GM19455 (cell line): ENCODE measurements at regions not wholly inside any gene's neighbourhood (a gene's known extent, or its start where the extent isn't known, plus 50 kb on each side); places are given as distances from the start of the nearest gene placed in this dataset.

ENCODE experiments used
- ATAC-seq: cut with Tn5 transposase; IDR thresholded peaks from one replicate; pipeline ENCODE4 v1.9.1; 2021; ENCODE audit not compliant: unreplicated experiment

- no peak for ATAC-seq
Measured at GRCh38 chr2:155696571-155696970, 636.0 kb downstream of the NR4A2 start.

DNA sequence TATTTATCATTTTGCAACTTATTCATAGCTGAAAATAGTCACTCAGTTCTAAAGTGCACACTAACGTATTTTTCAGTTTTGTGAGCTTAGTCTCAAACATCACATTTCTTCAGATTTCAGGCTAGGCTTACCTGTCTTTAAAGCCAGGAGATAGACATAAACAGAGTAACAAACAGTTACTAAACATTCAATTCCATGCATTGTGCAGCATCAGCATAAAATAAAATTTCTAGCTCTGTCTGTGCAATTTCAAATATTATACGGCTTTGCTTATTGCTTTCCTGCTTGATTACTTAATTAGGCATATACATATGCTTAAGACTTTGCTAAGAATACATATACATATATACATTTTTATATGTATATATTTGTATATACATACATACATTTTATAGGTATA, 637.0 kb downstream of the NR4A2 start:
- no peak for ATAC-seq

- ATAC-seq = no peak
Measured at GRCh38 chr2:155692856-155693255, 639.7 kb downstream of the NR4A2 start.

DNA sequence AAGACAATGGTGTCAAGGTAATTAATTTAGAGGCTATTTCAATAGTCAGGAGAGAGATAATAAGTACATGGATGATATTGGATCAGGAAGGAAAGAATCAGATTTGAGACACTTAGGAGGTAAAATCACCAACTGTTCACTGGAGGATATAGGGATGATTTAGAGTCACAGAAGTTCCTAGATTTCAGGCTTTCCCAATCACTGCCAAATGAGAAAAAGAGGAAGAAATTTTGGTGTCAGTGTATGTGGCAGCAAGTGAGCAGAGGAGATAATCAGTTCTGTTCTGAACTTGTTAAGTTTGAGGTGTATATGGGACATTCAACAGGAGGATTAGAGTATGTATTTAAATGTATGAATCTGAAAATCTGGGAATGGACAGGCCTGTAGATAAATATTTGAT, 640.4 kb downstream of the NR4A2 start:
- no peak for ATAC-seq

DNA sequence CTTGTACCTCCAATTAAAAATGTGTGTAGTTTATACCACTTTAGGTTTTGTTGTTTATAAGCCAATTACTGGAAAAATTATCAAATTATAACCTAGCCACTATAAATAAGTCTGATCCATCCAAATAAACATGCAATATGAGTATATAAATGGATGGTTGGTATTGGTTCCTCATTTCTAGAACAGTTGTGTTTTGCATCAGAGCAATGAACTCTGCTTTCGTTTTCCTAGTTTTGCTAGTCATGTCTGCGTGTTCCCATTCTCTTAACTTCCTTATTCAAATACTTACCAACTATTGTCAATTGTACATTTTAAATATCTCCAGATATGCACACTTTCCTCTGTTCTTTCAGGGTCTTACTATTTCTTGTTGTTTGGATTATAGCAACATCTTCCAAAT, 641.7 kb downstream of the NR4A2 start:
- no peak for ATAC-seq

GRCh38 chr2:155689791-155690190, 642.7 kb downstream of the NR4A2 start:
- ATAC-seq = no peak

DNA sequence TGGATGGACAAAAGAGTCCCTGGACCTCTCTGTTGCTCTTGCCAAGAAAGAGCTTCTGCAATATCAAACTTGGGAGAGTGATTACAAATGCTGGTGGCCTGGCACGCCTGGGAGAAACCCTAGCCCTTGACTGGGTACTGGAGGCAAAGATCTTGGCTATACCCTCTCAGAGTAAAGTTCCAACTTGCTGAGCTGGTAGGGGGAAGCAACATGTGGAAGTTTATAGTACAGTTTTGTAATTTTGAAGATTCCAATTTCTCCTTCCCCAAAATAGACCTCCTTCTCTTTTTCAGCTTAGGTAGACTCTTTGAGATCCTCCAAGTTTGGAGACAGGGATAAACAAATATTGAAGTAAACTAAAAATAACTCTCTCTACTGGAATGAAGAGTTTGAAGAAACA, 645.3 kb downstream of the NR4A2 start:
- ATAC-seq = no peak

DNA sequence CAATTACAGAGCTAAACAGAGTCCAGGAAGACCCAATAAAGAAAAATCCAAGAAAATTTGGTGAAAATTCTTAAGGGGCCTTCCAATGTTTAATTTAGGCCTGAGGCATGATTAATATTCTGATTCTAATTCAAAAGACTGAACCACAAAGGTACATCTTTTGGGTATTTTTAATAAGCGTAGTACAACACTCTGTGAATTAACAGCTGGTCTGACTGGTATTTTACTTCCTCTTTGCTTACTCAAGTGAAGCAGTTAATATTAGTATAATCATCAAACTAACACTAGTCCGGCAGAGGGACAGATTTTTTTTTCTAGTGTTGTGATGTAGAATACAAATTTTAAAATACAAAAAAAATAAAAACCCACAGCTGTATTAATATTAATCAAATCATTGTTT, 652.9 kb downstream of the NR4A2 start:
- ATAC-seq = no peak

DNA sequence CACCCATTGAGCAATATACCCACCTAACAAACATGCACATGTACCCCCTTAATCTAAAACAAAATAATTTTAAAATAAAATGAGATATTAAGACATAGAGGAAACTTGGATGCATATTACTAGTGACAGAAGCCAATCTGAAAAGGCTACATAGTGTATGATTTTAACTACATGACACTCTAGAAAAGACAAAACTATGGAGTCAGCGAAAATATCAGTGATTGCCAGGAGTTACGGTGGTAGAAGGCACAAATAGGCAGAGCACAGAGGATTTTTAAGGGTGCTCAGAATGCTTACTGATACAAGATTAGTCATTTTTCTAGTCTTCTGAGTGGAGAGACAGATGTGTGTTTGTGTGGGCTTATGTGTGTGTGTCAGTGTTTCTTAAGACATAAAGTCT, 656.6 kb downstream of the NR4A2 start:
- no peak for ATAC-seq

DNA sequence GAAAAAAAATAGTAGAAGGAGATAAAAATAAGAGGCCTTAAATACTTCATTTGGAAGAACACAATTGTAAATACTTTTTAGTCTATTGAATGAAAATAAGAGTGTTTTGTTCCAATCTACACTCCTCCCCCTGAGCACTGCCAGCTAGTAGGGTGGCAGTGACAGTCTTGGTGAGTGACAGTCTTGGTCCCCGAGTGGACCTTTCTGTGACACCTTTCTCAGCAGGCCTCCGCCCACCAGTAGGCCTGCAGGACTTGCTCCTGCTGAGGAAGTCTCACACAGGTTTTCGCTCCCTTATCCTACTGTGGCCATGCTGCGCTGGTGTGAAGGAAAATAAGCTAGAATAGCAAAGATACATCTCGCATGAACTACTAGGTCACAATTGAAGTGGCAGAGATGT, 666.8 kb downstream of the NR4A2 start:
- no peak for ATAC-seq

DNA sequence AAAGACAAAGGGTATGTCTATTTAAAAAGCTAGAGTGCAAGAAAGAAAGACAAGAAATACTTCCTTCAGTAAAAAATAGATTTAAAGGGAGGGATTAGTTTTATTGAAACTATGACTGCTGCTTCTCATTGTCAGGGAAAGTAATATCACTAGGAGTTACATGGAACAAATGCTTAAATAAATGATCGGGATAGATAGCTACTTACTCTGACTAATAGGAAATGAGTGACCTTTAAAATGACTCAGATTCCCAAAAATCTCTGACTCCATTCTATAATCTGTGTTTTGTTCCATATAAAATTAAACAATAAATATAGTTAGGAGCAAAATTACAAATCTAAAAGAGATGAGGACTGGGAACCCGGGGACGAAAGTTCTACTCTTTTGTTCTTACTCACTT, 669.3 kb downstream of the NR4A2 start:
- no peak for ATAC-seq

GRCh38 chr2:155662224-155662623, 670.3 kb downstream of the NR4A2 start:
- ATAC-seq = no peak

DNA sequence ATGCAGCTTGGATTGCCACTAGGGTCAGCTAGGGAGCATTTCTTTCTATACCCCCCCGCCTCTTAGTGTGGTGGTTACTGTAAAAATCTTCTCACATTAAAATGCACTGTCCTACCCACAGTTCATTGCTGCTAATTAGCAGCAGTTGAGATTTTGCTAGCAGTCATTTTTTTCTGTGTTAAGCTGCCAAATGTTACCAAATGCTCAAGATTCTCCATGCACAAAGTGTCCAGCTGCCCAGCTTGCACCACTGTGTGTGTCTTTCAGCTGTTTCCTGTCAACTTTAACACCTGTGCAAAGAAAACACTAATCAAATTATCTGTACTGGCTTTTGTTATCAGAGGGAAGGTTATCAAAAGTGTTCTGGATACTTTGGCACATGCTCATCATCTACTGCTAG, 679.3 kb downstream of the NR4A2 start:
- ATAC-seq = no peak

DNA sequence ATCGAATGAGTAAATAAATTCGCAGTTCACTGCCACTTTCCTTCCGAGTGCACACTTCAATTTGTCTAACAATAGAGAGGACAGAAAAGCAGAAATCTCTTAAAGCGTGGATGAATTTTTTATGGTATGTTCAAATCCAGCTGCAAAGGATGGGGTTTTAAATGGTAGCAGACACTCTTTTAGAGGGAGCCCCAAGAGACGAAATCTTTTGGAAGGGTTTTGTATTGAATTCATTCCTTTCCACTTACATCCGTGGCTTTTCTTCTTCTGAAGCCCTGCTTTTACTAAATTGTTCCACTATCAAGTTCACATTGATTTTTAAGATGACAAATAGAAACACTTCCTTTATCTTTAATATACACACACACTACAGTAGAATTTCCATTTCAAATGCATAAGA, 680.7 kb downstream of the NR4A2 start:
- no peak for ATAC-seq

- no peak for ATAC-seq
Measured at GRCh38 chr2:155645791-155646190, 686.7 kb downstream of the NR4A2 start.

DNA sequence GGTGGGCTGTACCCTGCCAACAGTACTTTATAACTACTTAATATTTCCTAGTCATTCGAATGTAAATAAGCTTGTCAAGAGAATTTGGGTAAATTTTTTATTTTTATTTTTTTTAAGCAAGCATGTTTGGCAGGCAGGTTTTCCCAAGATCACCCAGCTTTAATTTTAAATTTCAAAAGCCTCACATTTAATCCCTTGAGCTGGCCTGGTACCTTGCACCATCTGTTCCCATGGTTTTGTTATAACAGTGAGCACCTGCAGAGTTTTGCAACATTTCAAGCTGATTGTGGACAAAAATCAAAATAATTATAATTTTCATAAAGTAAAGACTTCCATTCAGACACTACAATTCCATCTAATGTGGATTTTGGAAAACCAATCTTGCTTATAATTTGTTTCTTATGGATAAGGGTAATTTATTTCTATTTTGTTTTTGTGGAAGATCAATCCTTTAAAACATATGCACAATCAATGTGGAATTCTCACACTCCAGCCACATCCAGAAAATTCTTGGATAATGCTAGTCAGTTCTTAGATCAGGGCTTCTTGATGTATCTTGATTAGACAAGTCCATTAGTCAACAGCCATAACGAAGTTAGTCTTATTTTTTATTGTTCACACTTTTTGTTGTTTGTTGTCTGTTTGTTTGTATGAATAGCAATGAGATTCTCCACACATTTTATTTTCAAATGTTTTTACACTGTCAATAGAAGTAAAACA, 689.3 kb downstream of the NR4A2 start:
- ATAC-seq = no peak

DNA sequence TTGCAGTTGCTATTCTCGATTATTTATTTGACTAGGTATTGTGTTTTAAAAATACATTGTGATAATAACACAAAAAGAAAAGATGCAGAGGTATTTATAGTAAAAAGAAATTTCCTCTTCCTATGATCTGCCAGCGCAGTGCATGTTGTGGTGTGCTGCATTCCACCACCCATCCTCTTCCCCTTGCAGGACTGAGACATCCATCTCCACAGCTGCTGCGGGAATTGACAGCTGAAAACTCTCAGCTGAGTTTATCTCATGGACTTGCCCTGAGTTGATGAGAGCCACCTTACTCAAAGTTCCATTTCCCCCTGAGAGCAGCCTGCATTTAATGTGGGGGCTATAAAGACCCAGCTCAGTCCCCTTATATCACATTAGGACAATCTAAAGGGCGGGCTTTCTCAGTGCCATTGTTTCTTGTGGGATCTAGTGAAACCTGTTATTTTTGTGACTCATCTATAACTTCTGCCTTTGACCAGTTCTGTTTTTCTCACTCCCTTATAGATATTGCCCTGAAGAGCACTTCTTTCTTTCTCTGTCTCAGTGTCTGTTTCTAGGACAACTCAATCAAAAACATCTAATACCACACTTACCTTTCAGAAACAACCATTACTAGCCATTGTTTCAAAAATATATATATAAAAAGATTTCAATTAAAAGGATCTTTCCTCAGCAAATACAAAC, 698.5 kb downstream of the NR4A2 start:
- ATAC-seq = no peak

GRCh38 chr2:155633060-155633839, 699.3 kb downstream of the NR4A2 start:
- ATAC-seq = no peak

- no peak for ATAC-seq
Measured at GRCh38 chr2:155630760-155631159, 701.8 kb downstream of the NR4A2 start.

DNA sequence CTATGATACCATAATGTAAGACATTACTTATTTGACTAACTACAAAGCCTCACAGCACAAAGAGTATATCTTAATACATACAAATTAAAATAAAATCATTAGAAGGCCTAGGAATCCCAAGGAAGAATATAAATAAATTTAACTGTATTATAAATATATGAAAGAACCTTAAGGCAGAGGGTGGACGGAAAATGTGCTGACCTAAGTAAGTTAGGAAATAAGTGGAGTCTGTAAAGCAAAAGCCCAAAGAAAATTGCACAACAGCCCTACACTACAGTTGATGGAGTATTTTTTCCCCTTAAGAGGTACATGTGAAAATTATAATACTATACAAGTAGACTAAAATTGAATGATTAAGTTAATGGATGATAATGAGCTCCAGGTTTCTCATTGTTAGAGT, 710.1 kb downstream of the NR4A2 start:
- ATAC-seq = no peak

- no peak for ATAC-seq
Measured at GRCh38 chr2:155600914-155601760, 731.4 kb downstream of the NR4A2 start.
